ENCODE measurements at regions not wholly inside any gene's neighbourhood (a gene's known extent, or its start where the extent isn't known, plus 50 kb on each side); places are given as distances from the start of the nearest gene placed in this dataset.

GRCh38 chr18:1751249-1751648 is 820.1 kb downstream of the METTL4 start:
- no peak for DNase-seq (ENCODE audit: low spot score)
- in situ Hi-C loops (cut with MboI; ENCODE audit: low sequenced_read_pairs, unreplicated experiment), result no loop called here

GRCh38 chr18:1760901-1761300 is 810.4 kb downstream of the METTL4 start:
- no peak for DNase-seq (ENCODE audit: low spot score)
- TF ChIP-seq, protein P1, sequence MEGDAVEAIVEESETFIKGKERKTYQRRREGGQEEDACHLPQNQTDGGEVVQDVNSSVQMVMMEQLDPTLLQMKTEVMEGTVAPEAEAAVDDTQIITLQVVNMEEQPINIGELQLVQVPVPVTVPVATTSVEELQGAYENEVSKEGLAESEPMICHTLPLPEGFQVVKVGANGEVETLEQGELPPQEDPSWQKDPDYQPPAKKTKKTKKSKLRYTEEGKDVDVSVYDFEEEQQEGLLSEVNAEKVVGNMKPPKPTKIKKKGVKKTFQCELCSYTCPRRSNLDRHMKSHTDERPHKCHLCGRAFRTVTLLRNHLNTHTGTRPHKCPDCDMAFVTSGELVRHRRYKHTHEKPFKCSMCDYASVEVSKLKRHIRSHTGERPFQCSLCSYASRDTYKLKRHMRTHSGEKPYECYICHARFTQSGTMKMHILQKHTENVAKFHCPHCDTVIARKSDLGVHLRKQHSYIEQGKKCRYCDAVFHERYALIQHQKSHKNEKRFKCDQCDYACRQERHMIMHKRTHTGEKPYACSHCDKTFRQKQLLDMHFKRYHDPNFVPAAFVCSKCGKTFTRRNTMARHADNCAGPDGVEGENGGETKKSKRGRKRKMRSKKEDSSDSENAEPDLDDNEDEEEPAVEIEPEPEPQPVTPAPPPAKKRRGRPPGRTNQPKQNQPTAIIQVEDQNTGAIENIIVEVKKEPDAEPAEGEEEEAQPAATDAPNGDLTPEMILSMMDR (IDR thresholded peaks at IDR 0.05; ENCODE audit: borderline replicate concordance, control extremely low read depth, extremely low read depth, insufficient read depth, missing control alignments), result no peak
- in situ Hi-C loops (cut with MboI; ENCODE audit: low sequenced_read_pairs, unreplicated experiment), result no loop called here

More at GRCh38 chr18:1751249-1751648, 820.1 kb downstream of the METTL4 start:
- TF ChIP-seq, protein P1 (IDR thresholded peaks at IDR 0.05; ENCODE audit: borderline replicate concordance, control extremely low read depth, extremely low read depth, insufficient read depth, missing control alignments), result no peak

GRCh38 chr18:1774261-1774660 is 797.0 kb downstream of the METTL4 start:
- no peak for DNase-seq (ENCODE audit: low spot score)
- in situ Hi-C loops (cut with MboI; ENCODE audit: low sequenced_read_pairs, unreplicated experiment), result no loop called here
- TF ChIP-seq, protein P1 (IDR thresholded peaks at IDR 0.05; ENCODE audit: borderline replicate concordance, control extremely low read depth, extremely low read depth, insufficient read depth, missing control alignments), result no peak

- TF ChIP-seq, protein P1 (IDR thresholded peaks at IDR 0.05; ENCODE audit: borderline replicate concordance, control extremely low read depth, extremely low read depth, insufficient read depth, missing control alignments), result no peak
- DNase-seq (ENCODE audit: low spot score), result no peak
- in situ Hi-C loops (cut with MboI; ENCODE audit: low sequenced_read_pairs, unreplicated experiment), result no loop called here
Measured at GRCh38 chr18:1777843-1778242, 793.5 kb downstream of the METTL4 start.

- DNase-seq (ENCODE audit: low spot score), result no peak
- in situ Hi-C loops (cut with MboI; ENCODE audit: low sequenced_read_pairs, unreplicated experiment), result no loop called here
- TF ChIP-seq, protein P1 (IDR thresholded peaks at IDR 0.05; ENCODE audit: borderline replicate concordance, control extremely low read depth, extremely low read depth, insufficient read depth, missing control alignments), result no peak
Measured at GRCh38 chr18:1778496-1779178, 792.7 kb downstream of the METTL4 start.

GRCh38 chr18:1779587-1779986 is 791.7 kb downstream of the METTL4 start:
- in situ Hi-C loops (cut with MboI; ENCODE audit: low sequenced_read_pairs, unreplicated experiment), result no loop called here
- no peak for DNase-seq (ENCODE audit: low spot score)
- TF ChIP-seq, protein P1 (IDR thresholded peaks at IDR 0.05; ENCODE audit: borderline replicate concordance, control extremely low read depth, extremely low read depth, insufficient read depth, missing control alignments), result no peak
